Endodermal cell (in vitro differentiated cells): ENCODE measurements at regions not wholly inside any gene's neighbourhood (a gene's known extent, or its start where the extent isn't known, plus 50 kb on each side); places are given as distances from the start of the nearest gene placed in this dataset.

ENCODE experiments used
- DNase-seq: peaks from one replicate; pipeline ENCODE4 v3.0.0-alpha.2; 2017
- H3K27ac ChIP-seq: 2 replicates; pipeline ENCODE4 v1.5.1; 2013; ENCODE audit warnings: mild to moderate bottlenecking, low read depth, low read length, moderate library complexity
- H3K27me3 ChIP-seq: 2 replicates; pipeline ENCODE4 v1.6.1; 2013; ENCODE audit warnings: mild to moderate bottlenecking, low read length, moderate library complexity; ENCODE audit not compliant: insufficient read depth, control insufficient read depth, poor library complexity, severe bottlenecking
- H3K36me3 ChIP-seq: 2 replicates; pipeline ENCODE4 v1.7.0; 2013; ENCODE audit warnings: mild to moderate bottlenecking, low read length, moderate library complexity; ENCODE audit not compliant: control insufficient read depth, insufficient read depth
- H3K4me1 ChIP-seq: one replicate; pipeline ENCODE4 v1.7.0; 2013; ENCODE audit warnings: low read length; ENCODE audit not compliant: control insufficient read depth, insufficient read depth
- H3K4me3 ChIP-seq: 2 replicates; pipeline ENCODE4 v1.5.1; 2013; ENCODE audit warnings: mild to moderate bottlenecking, low read length, moderate library complexity
- H3K9ac ChIP-seq: 2 replicates; pipeline ENCODE4 v1.6.1; 2013; ENCODE audit warnings: mild to moderate bottlenecking, low read length, moderate library complexity; ENCODE audit not compliant: poor library complexity, severe bottlenecking; ENCODE audit errors: extremely low read depth
- H3K9me3 ChIP-seq: 2 replicates; pipeline ENCODE4 v1.6.1; 2013; ENCODE audit warnings: mild to moderate bottlenecking, low read length, moderate library complexity; ENCODE audit not compliant: control insufficient read depth
- H3K27ac Mint-ChIP-seq: 2 replicates; pipeline ENCODE4 v1.8.0; 2020; ENCODE audit warnings: mixed read lengths
- H3K27me3 Mint-ChIP-seq: 2 replicates; pipeline ENCODE4 v1.8.0; 2021; ENCODE audit warnings: mild to moderate bottlenecking, mixed read lengths; ENCODE audit not compliant: insufficient read depth
- H3K36me3 Mint-ChIP-seq: 2 replicates; pipeline ENCODE4 v1.8.0; 2020; ENCODE audit warnings: low read depth, mixed read lengths
- H3K4me1 Mint-ChIP-seq: 2 replicates; pipeline ENCODE4 v1.8.0; 2020; ENCODE audit warnings: mixed read lengths
- H3K4me3 Mint-ChIP-seq: 2 replicates; pipeline ENCODE4 v1.8.0; 2020; ENCODE audit warnings: mild to moderate bottlenecking, moderate library complexity, mixed read lengths
- H3K9me3 Mint-ChIP-seq: 2 replicates; pipeline ENCODE4 v1.8.0; 2020; ENCODE audit warnings: mild to moderate bottlenecking, mixed read lengths
- CTCF ChIP-seq: fragments of 200-600 bp; sonication (generic); conservative IDR thresholded peaks from 2 replicates; pipeline ENCODE4 v1.5.0; 2021; ENCODE audit warnings: antibody characterized with exemption, mild to moderate bottlenecking
- WGBS, 2 experiments: methylation state at CpG; one replicate each; pipeline versions ENCODE4 v1.1.5 to v1.1.7; 2013; ENCODE audit warnings: missing lambda C conversion rate in 2 of 2, mixed read lengths in 1 of 2; ENCODE audit not compliant: insufficient coverage in 1 of 2, insufficient read length in 1 of 2; 5-methylcytosine and 5-hydroxymethylcytosine counted together

- no peak for TF ChIP-seq CTCF
- Mint-ChIP-seq H3K4me1 (no peaks in the 10 kb centered on the region), H3K9me3 (no peaks in the 10 kb centered on the region), H3K36me3 (no peaks in the 10 kb centered on the region), H3K27ac (no peak overlapping the region), H3K4me3 (no peak overlapping the region), H3K27me3 (peaks cover 5% of the 10 kb centered on the region)
- no peak overlapping the region for H3K4me3 ChIP-seq
- no peaks in the 10 kb centered on the region for H3K9me3 ChIP-seq
- no peaks in the 10 kb centered on the region for H3K36me3 ChIP-seq
- no peak overlapping the region for H3K9ac ChIP-seq
- H3K27ac ChIP-seq: no peak overlapping the region
- 93 to 100% methylated on average over 2 to 5 of the region's 5 CpGs for WGBS, 2 experiments
- peaks cover 3% of the 10 kb centered on the region for H3K4me1 ChIP-seq
- no peaks in the 10 kb centered on the region for H3K27me3 ChIP-seq
- DNase-seq: no peak
These were observed 132.2 kb downstream of the AKAIN1 start for GRCh38 chr18:5064841-5065370.

GRCh38 chr18:5061785-5062184 lies 135.3 kb downstream of the AKAIN1 start:
- Mint-ChIP-seq H3K36me3 (no peaks in the 10 kb centered on the region), H3K27ac (no peak overlapping the region), H3K4me3 (no peak overlapping the region), H3K9me3 (no peaks in the 10 kb centered on the region), H3K27me3 (no peaks in the 10 kb centered on the region), H3K4me1 (peaks cover 1% of the 10 kb centered on the region)
- no peak for DNase-seq
- Histone ChIP-seq H3K36me3 (no peaks in the 10 kb centered on the region), H3K4me1 (peaks cover 3% of the 10 kb centered on the region), H3K27me3 (no peaks in the 10 kb centered on the region), H3K27ac (no peak overlapping the region), H3K4me3 (no peak overlapping the region), H3K9ac (no peak overlapping the region), H3K9me3 (no peaks in the 10 kb centered on the region)
- no peak for TF ChIP-seq CTCF
- WGBS, 2 experiments: 88 to 96% methylated on average over 2 of the region's 2 CpGs

GRCh38 chr18:5060543-5060942 lies 136.5 kb downstream of the AKAIN1 start:
- no peak overlapping the region for H3K27ac ChIP-seq
- no peak overlapping the region for H3K4me3 ChIP-seq
- Mint-ChIP-seq H3K9me3 (no peaks in the 10 kb centered on the region), H3K27me3 (no peaks in the 10 kb centered on the region), H3K4me1 (peaks cover 1% of the 10 kb centered on the region), H3K4me3 (no peak overlapping the region), H3K27ac (no peak overlapping the region), H3K36me3 (no peaks in the 10 kb centered on the region)
- H3K36me3 ChIP-seq: no peaks in the 10 kb centered on the region
- DNase-seq: no peak
- 89 to 96% methylated on average over 3 of the region's 3 CpGs for WGBS, 2 experiments
- H3K4me1 ChIP-seq: peaks cover 3% of the 10 kb centered on the region
- H3K9ac ChIP-seq: no peak overlapping the region
- H3K27me3 ChIP-seq: no peaks in the 10 kb centered on the region
- no peaks in the 10 kb centered on the region for H3K9me3 ChIP-seq
- no peak for TF ChIP-seq CTCF
